Common myeloid progenitor, CD34-positive (primary cell): ENCODE measurements at regions not wholly inside any gene's neighbourhood (a gene's known extent, or its start where the extent isn't known, plus 50 kb on each side); places are given as distances from the start of the nearest gene placed in this dataset.

ENCODE experiments used
- CTCF ChIA-PET: fragments of 350-600 bp; sonication (Branson Sonifier 250); formaldehyde crosslinking; loops from one replicate; lab custom pipeline; 2021; ENCODE audit warnings: antibody characterized with exemption; lab: Charles Lee
- POLR2A ChIA-PET: fragments of 350-600 bp; sonication (Branson Sonifier 250); formaldehyde crosslinking; loops from one replicate; lab custom pipeline; 2021; ENCODE audit warnings: antibody characterized with exemption; lab: Charles Lee
- DNase-seq, 3 donors: peaks; one replicate each; pipeline versions ENCODE4 v3.0.0 to v3.0.0-alpha.2; 2013
- H3K27ac ChIP-seq, 2 experiments: 1 replicate in 1 of 2; 2 replicates in 1 of 2; pipeline ENCODE4 v1.7.0; 2013; ENCODE audit warnings: inconsistent platforms in 2 of 2, low read length in 2 of 2, mild to moderate bottlenecking in 2 of 2, low read depth in 1 of 2, moderate library complexity in 1 of 2; ENCODE audit not compliant: severe bottlenecking in 2 of 2, insufficient read depth in 1 of 2, poor library complexity in 1 of 2
- H3K27me3 ChIP-seq, 5 experiments: replicated peaks in 2 of 5; 1 replicate in 3 of 5; 2 replicates in 2 of 5; pipeline versions ENCODE4 v1.6.1 to v1.7.0; 2013; ENCODE audit warnings: low read length in 4 of 5, mild to moderate bottlenecking in 2 of 5, moderate library complexity in 2 of 5, inconsistent platforms in 1 of 5; ENCODE audit not compliant: insufficient read depth in 5 of 5, control insufficient read depth in 4 of 5
- H3K36me3 ChIP-seq, 4 experiments: 1 replicate in 2 of 4; 2 replicates in 2 of 4; pipeline versions ENCODE4 v1.6.1 to v1.7.0; 2013; ENCODE audit warnings: low read length in 3 of 4, control low read depth in 1 of 4, mild to moderate bottlenecking in 1 of 4; ENCODE audit not compliant: control insufficient read depth in 4 of 4, insufficient read depth in 4 of 4
- H3K4me1 ChIP-seq, 4 experiments: 1 replicate in 3 of 4; 2 replicates in 1 of 4; pipeline versions ENCODE4 v1.6.1 to v1.7.1; 2013; ENCODE audit warnings: low read length in 3 of 4, mild to moderate bottlenecking in 3 of 4, control low read depth in 1 of 4, inconsistent platforms in 1 of 4, moderate library complexity in 1 of 4; ENCODE audit not compliant: control insufficient read depth in 4 of 4, insufficient read depth in 4 of 4; ENCODE audit errors: control extremely low read depth in 1 of 4
- H3K4me3 ChIP-seq, 7 experiments: 1 replicate in 4 of 7; 2 replicates in 3 of 7; pipeline versions ENCODE4 v1.5.1 to v1.7.0; 2013; ENCODE audit warnings: mild to moderate bottlenecking in 7 of 7, low read length in 6 of 7, moderate library complexity in 6 of 7, inconsistent platforms in 2 of 7, low read depth in 2 of 7, control low read depth in 1 of 7; ENCODE audit not compliant: insufficient read depth in 4 of 7, control insufficient read depth in 1 of 7; ENCODE audit errors: extremely low read depth in 1 of 7
- H3K9me3 ChIP-seq, 5 experiments: 1 replicate in 4 of 5; 2 replicates in 1 of 5; pipeline versions ENCODE4 v1.6.1 to v1.7.1; 2013; ENCODE audit warnings: low read length in 4 of 5, mild to moderate bottlenecking in 2 of 5, inconsistent platforms in 1 of 5, low read depth in 1 of 5, moderate library complexity in 1 of 5; ENCODE audit not compliant: control insufficient read depth in 4 of 5, insufficient read depth in 2 of 5; ENCODE audit errors: control extremely low read depth in 1 of 5
- WGBS: methylation state at CpG from one replicate; pipeline ENCODE4 v1.1.5; 2013; ENCODE audit not compliant: insufficient coverage; 5-methylcytosine and 5-hydroxymethylcytosine counted together

- whole genome bisulfite sequencing = 78% methylated on average over 5 of the region's 8 CpGs
- Histone ChIP-seq H3K4me1 (no peaks in the 10 kb centered on the region), H3K27ac (no peak overlapping the region), H3K4me3 (no peak overlapping the region), H3K27me3 (no peaks in the 10 kb centered on the region), H3K36me3 (no peaks in the 10 kb centered on the region), H3K9me3 (no peaks in the 10 kb centered on the region)
- ChIA-PET POLR2A (no interaction called here), CTCF (no interaction called here)
- DNase-seq = no peak
Observed at GRCh38 chr5:167688341-167689130, 602.9 kb upstream of the WWC1 start.

- DNase-seq = no peak
- POLR2A ChIA-PET = no interaction called here
- CTCF ChIA-PET = interaction anchor here (1.2 kb wide), 1 partner anchor 12 kb away, joined by 3 read pairs; no protein-coding TSS in a partner anchor
- no peaks in the 10 kb centered on the region for H3K9me3 ChIP-seq
- no peaks in the 10 kb centered on the region for H3K4me1 ChIP-seq
- no peak overlapping the region for H3K4me3 ChIP-seq
- H3K36me3 ChIP-seq = no peaks in the 10 kb centered on the region
- no peaks in the 10 kb centered on the region for H3K27me3 ChIP-seq
- no CpG with 5 or more reads among the region's 5 CpGs for WGBS
- no peak overlapping the region for H3K27ac ChIP-seq
Observed at GRCh38 chr5:167694325-167695147, 596.9 kb upstream of the WWC1 start.

DNA sequence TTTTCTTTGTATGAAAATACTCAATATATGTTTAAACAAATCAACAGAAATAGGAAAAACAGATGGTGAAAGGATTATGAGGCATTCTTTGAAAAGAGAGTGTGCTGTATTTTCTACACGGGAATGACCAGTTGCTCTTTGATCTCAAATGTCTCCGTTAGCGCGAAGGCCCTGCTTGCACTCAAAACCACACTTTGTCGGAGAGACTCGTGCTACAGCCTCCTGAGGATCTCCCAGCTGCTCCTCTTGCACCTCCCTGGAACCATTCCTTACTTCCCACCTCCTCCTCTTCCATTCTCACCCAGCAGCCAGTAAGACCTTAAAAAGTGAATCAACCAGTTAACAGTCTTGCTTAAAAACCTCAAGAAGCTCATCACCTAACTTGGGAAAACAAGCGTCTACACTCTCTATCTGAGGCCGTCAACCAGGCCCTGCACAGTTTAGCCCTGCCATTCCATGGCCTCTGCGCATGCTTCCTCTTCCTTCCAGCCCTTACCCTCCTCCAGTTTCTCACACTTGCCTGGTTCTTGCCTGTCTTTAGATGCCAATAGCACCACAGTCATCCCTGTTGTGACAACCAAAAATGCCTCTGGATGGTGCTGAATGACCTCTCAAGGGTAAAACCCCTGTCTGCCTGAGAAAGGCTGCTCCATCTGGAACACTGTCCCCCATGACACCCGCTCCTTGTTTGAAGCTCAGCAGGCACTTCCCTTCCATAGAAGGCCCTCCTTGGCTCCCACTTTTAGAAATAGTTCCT, 594.7 kb upstream of the WWC1 start:
- Histone ChIP-seq H3K27me3 (no peaks in the 10 kb centered on the region), H3K9me3 (no peaks in the 10 kb centered on the region), H3K4me3 (no peak overlapping the region), H3K27ac (no peak overlapping the region), H3K36me3 (no peaks in the 10 kb centered on the region), H3K4me1 (no peaks in the 10 kb centered on the region)
- POLR2A ChIA-PET = no interaction called here
- DNase-seq = no peak
- CTCF ChIA-PET = interaction anchor here (1.9 kb wide), 1 partner anchor 25 kb away, joined by 5 read pairs; no protein-coding TSS in a partner anchor
- 97% methylated on average over 10 of the region's 10 CpGs for WGBS

- CTCF ChIA-PET = no interaction called here
- no peak overlapping the region for H3K4me3 ChIP-seq
- H3K4me1 ChIP-seq = no peaks in the 10 kb centered on the region
- POLR2A ChIA-PET = no interaction called here
- H3K27me3 ChIP-seq = no peaks in the 10 kb centered on the region
- WGBS = no CpG with 5 or more reads among the region's 1 CpG
- H3K27ac ChIP-seq = no peak overlapping the region
- H3K9me3 ChIP-seq = no peaks in the 10 kb centered on the region
- DNase-seq = no peak
- H3K36me3 ChIP-seq = no peaks in the 10 kb centered on the region
Observed at GRCh38 chr5:167699432-167699831, 592.0 kb upstream of the WWC1 start.

DNA sequence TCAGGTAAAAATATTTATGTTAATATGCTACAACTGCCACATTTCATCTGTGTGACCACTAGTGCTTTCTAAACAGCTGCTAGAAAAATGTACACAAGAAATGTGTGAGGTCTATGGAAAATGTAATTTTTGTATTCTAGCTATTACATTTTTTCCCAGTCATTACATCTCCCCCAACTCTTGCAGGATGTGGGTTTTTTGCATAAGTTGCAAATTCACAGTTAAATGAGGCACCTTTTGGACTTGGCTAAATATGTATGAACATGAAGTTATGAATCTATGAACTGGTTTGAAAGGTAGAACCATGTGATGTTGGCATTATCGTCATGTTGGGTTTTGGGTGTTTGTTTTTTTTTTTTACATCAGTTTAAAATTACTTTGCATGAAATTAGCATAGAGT, 590.4 kb upstream of the WWC1 start:
- Histone ChIP-seq H3K4me1 (no peaks in the 10 kb centered on the region), H3K9me3 (no peaks in the 10 kb centered on the region), H3K4me3 (no peak overlapping the region), H3K27ac (no peak overlapping the region), H3K36me3 (no peaks in the 10 kb centered on the region), H3K27me3 (no peaks in the 10 kb centered on the region)
- ChIA-PET POLR2A (no interaction called here), CTCF (no interaction called here)
- no peak for DNase-seq
- no CpG with 5 or more reads among the region's 1 CpG for WGBS

DNA sequence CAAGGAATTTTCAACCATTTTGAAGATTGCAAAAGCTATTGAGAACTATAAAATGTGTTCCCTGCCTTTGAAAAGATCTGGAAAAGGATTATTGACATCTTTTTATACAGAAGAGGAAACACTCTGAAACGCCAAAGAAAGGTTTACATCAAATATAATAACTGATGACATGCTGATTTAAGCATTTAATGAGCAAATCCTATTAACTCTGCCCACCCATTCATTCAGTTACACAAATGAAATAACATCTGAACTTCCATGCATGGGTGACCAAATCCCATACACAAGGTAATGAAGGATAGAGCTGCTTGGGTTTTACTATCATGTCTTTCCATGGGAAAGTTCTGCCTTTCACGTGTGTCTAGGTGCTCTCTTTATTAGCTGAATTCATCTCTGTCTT, 589.4 kb upstream of the WWC1 start:
- WGBS = no CpG with 5 or more reads among the region's 2 CpGs
- Histone ChIP-seq H3K27ac (no peak overlapping the region), H3K4me1 (no peaks in the 10 kb centered on the region), H3K27me3 (no peaks in the 10 kb centered on the region), H3K36me3 (no peaks in the 10 kb centered on the region), H3K4me3 (no peak overlapping the region), H3K9me3 (no peaks in the 10 kb centered on the region)
- ChIA-PET CTCF (no interaction called here), POLR2A (no interaction called here)
- DNase-seq = no peak
